HG03064 (cell line): ENCODE measurements at regions not wholly inside any gene's neighbourhood (a gene's known extent, or its start where the extent isn't known, plus 50 kb on each side); places are given as distances from the start of the nearest gene placed in this dataset.
"Not testable (repeated sequence)": the region's sequence is repeated elsewhere in the genome, so short reads cannot be mapped to it uniquely, and the experiment has no call there.

Experiments used
- ATAC-seq: cut with Tn5 transposase; IDR thresholded peaks from one replicate; pipeline ENCODE4 v1.9.1; 2021; ENCODE audit warnings: low read depth; ENCODE audit not compliant: unreplicated experiment

DNA sequence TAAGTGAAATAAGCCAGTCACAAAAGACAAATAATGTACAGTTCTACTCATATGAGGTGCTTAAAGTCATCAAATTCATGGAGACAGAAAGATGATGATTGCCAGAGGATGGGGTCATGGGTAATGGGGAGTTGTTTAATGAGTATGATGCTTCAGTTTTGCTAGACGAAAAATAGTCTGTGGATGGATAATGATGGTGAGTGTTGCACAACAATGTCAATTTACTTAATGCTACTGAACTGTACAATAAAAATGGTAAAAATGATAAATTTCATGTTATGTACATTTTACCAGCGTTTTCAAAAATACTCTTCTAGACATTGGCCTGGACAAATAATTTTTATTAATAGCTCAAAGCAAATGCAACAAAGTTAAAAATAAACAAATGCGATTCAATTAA lies 118.5 kb upstream of the KYNU start:
- no peak for ATAC-seq

DNA sequence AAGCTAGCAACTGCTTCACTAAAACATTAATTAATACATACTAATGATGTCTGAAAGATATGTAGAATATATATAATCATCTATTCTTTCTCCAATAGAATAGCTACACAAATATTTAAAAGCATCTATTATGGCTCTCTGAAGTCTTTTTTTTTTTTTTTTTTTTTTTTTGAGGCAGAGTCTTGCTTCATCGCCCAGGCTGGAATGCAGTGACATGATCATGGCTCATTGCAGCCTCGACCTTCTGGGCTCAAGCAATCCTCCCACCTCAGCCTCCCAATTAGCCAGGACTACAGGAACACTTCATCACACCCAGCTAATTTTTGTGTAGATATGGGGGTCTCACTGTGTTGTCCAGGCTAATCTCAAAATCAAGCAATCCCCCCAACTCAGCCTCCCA lies 120.4 kb upstream of the KYNU start:
- no peak for ATAC-seq

DNA sequence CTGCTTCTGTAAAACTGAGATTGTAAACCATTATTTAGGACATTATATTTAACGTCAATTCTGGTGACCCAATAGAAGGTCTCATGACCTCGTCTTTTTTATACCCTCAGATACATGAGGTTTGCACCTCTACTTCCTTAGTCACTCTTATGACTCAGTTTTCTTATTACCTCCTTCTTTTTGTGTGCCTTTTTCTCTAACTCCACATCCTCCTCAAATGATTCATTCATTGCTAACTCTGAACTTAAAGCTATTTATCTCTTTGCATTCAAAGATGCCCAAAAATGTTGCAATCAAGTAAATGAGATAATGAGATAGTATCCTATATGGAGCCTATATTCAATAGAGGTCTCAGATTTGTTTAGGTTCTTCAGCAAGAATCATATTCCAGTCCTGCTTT lies 121.0 kb upstream of the KYNU start:
- ATAC-seq = no peak

DNA sequence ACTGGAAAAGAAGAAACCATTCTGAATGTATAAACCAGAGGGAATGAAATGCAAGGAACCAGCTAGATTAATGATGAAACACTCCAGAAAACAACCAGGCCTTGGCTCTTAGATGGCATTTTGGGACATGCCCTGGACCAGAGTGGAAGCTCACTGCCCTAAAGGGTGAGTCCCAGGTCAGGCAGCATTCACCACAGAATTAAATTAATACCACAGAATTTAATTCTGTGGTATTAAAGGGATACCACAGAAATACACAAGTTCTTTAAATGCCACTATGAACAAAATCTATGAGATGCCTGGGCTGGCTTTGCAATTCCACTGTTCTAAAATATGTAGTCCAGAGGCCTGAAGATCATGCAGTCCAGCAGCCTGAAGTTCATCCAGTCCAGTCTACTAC lies 122.3 kb upstream of the KYNU start:
- no peak for ATAC-seq

DNA sequence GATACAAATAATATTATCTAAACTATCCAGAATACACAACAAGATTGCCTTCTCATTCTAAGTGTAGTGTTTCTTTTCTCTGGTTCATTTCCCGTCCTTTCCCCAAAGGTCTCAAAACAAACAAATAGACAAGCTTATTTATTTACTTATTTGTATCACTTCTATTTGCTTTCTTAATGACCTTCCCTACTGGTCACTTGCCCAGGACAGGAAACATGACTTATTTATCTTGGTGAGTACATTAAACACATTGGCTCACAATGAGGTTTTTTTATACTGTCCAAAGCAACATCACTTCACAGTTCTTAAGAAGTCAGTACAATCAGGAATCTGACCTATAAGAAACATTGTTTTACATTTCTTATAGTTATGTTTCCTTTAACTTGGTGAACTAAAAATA lies 123.3 kb upstream of the KYNU start:
- ATAC-seq = no peak

DNA sequence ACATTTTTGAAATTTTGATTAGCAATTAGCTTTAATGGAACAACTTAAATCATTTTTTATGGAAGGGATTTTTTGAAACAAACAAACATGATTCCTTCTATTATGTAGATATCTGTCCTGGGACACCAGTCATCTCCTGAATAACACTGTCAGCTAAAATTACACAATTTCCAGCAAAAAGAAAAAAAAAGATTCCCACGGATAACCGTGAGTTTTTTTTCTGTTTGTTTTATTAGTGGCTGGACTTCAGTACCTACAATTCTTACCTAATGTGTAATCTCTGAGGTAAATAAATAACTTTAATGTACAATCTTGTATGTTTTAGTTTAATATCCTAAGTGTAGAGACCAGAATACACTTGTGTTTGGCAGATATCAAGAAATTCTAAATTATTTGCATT lies 126.6 kb upstream of the KYNU start:
- no peak for ATAC-seq

DNA sequence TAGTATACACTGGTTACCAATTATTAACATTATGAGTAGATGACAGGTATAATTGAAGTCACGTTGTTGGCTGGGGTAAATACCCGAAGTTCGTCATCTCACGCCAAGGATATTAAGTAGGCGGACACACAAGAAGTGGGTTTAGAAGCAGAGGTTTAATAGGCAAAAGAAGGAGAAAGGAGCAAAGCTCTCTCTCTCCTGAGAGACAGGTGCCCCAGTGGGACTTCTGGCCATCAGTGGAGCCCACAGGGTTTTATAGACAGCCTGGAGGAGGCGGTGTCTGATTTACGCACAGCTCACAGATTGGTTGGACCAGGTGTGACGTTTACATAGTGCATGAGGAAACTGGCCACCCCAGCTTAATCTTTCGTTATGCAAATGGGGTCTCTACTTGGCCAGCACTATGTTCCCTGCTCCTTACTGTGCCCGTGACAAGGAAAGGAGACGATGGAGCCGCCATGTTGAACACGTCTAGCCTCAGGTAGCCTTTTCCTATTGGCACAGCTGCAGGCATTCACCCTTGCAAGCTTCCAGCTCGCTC lies 128.8 kb upstream of the KYNU start:
- ATAC-seq = no peak

DNA sequence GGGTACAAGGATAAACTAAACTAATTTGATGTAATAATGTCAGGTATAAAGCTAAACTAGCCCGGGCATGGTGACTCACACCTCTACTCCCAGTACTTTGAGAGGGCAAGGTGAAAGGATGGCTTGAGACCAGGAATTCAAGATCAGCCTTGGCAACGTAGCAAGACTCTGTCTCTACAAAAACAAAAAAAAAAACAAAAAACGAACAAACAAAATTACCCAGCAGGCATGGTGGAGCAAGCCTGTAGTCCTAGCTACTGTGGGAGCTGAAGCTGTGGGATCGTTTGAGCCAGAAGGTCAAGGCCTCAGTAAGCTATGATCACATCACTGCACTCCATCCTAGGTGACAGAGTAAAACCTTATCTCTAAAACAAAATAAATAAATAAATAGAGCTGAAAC lies 131.8 kb upstream of the KYNU start:
- ATAC-seq = no peak

DNA sequence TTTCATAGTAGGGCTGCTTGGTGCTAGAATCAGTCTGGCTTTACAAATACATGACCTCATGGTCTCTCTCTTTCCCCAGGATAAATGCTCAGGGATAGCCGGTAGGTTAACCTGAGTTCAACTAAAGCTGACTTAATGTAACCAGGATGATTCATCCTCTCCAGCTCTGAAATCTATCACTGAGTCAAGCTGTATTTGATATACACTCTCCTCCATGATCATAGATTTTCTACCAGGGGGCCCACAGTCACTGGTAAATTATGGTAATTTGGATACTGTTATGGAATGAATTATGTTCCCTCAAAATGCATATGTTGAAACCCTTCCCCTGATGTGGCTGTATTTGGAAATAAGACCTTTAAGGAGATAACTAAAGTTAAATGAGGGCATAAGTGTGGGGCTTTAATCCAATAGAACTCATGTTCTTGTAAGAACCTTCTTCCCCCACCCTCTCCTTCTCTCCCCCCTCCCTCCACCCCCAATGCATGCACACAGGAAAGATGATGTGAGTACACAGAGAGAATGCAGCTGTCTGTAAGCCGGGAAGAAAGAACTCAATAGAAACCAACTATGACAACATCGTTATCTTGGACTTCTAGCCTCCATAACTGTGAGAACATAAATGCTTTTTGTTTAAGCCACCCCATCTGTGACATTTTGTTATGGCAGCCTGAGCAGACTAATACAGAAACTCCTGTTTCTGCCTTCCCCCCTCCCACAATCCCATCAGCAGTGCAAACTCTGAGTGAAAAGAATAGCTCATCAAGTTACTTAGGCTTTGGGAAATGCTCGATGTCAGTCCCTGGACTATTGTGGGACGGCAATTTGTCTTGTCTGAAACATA lies 134.9 kb upstream of the KYNU start:
- ATAC-seq = no peak

DNA sequence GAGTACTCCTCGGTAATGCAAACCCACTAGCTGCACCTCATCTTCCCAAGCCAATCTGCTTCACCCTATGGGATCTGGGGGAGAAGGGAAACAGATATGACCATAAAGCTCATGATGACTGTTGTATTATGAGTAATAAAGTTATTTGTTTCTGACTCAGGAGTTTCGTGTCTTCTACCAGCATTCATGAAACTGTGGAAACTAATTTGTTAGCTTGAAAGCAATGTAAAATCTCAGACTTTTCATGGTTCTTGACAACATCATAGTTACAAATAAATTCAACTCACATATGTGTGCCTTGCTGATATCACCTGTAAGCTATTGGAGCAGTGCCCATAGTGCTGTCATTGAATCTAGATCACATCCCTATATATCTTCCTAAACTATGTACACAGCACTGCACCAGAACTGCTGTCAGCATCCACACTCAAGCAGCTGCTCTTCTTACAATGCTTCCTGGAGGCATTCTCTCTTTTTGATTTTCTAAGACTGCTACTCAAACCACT lies 135.6 kb upstream of the KYNU start:
- ATAC-seq = no peak

DNA sequence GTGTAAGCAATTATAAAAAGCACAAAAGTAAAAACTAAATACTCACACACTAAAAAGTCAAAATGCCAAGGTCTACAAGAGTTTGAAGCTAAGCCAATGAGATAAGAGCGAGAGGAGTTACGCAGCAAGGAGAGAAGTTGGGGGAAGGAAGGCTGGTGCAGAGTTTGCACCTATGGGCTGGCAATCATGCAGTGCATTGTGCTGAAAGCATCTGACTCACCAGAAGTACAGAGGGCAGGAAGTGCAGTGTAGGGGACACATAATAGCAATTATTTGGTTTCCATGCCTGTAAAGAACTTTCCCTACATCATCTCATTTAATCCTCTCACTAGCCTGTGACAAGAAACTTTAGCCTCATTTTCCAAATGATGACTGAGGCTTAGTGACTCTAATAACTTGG lies 142.7 kb upstream of the KYNU start:
- no peak for ATAC-seq

DNA sequence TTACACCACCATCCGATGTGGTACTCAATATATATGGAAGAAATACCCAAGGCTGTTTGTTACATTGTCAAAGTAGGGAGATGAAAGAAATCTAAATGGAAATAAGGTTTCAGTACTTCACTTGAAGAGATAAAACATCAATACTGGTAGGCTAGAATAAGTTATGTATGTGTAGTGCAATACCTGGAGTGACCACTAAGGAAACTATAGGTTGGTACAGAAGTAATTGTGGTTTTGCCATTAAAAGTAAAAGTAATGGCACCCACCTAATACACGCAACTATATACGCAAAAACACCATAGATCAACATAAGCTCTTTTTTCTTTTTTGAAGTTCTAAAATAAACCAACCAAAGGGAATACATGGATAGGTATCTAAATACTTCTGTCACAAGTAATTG lies 143.2 kb upstream of the KYNU start:
- ATAC-seq = no peak

DNA sequence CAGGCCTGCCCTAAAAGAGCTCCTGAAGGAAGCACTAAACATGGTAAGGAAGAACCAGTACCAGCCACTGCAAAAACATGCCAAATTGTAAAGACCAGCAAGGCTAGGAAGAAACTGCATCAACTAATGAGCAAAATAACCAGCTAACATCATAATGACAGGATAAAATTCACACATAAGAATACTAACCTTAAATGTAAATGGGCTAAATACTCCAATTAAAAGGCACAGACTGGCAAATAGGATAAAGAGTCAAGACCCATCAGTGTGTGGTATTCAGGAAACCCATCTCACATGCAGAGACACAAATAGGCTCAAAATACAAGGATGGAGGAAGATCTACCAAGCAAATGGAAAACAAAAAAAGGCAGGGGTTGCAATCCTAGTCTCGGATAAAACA lies 147.7 kb upstream of the KYNU start:
- ATAC-seq = not testable (repeated sequence)

DNA sequence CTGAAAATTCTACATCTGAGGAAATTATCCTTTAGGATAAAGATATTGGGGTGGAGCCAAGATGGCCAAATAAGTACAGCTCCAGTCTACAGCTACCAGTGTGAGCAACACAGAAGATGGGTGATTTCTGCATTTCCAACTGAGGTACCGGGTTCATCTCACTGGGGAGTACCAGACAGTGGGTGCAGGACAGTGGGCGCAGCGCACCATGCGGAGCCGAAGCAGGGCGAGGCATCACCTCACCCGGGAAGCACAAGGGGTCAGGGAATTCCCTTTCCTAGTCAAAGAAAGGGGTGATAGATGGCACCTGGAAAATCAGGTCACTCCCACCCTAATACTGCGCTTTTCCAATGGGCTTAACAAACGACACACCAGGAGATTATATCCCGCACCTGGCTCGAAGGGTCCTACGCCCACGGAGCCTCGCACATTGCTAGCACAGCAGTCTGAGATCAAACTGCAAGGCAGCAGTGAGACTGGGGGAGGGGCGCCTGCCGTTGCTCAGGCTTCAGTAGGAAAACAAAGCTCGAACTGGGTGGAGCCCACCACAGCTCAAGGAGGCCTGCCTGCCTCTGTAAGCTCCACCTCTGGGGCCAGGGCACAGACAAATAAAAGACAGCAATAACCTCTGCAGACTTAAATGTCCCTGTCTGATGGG lies 149.5 kb upstream of the KYNU start:
- not testable (repeated sequence) for ATAC-seq

DNA sequence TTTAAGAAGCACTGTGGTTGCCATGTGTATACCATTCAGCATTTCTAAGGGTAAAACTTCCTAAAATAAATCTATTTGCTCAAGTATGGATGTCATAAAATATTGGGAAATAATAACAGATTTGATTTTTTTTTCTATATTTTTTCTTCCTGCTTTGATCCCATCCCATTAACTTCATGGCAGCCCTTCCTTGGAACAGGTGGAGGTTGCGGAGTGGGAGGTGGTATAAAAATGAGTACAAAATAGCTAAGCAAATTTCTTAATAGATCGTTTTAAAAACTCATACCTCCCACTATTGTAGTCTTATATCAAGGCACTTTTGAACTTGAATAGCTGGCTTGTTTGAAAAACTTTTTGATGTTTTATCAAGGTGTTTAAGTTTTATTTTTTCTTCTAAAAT lies 152.1 kb upstream of the KYNU start:
- no peak for ATAC-seq

DNA sequence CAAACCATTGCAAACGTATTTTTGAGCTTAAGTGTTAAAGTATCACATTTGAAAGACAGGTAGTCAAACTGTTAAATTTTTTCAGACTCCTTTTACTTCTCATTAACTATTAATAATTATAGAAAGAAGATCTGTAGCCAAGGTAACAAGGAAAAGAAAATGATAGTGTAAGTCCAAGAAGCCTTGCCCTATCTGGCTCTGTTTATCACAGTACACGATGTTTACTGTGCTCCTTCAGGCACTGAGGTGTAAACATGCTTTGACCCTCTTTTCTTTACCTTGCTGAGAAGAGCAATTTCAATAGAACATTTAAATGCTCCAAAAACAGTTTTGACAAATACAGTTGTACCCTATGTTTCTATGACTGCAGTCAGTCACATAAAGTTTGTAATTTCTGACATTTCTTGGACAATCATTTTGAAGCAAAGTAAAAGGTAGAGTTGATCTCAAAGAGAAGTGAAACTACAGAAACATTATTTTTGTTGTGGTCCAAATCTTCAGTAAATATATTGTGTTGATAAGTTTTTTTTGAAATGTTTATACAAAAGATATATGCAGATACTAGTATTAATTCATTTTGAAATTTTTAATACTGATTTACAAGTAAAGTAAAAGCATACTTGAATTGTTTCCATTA lies 152.6 kb upstream of the KYNU start:
- ATAC-seq = no peak

DNA sequence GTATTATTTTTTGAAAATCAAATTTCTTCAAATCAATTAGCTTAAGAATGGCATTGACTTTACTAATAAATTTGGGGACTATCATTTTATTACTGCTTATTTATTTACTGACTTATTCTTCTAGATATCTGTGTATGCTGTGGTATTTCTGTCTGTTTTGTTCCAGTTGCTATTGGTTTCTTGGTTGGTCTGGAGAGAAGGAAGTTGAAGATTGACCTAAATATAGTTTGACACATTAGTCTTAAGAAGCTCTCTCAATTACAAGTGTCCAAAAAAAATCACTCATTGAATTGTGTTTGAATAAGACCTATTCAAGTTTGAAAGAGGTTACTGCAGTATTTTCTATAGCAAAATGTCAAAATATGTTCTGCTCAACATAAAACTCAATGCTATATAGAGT lies 153.3 kb upstream of the KYNU start:
- no peak for ATAC-seq

DNA sequence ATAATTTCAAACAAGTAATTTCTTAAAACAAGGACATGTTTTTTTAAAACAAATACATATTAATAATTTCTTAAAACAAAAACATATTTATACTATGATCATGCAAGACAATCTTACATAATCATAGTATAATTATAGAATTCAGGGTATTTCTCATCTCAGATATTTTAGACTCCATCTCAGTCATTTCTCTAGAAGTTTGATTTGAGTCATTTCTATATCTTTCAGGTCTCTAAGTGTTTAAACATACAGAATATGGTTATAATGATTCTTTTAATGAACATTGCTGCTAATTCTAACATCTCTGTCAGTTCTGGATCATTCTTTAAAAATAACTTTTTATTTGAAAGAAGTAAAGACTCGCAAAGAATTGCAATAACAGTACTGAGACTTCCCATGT lies 154.2 kb upstream of the KYNU start:
- no peak for ATAC-seq

DNA sequence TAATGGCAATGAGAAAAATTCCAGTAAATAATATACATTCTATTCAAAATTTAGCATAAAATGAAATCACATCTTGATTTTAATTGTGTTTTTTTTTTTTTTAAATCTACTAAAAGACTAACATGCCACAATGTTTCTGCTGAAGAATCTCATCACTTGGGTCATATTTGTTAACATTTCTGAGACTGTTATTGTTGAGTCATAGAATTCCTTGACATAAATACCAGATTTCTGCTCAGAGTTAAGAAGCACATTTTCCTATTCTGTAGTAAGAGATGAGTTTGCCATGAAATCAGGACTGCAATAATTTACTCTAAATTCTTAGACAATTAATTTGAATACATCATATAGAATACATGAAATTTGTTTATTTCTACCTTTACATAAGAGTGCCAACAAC lies 154.9 kb upstream of the KYNU start:
- no peak for ATAC-seq

DNA sequence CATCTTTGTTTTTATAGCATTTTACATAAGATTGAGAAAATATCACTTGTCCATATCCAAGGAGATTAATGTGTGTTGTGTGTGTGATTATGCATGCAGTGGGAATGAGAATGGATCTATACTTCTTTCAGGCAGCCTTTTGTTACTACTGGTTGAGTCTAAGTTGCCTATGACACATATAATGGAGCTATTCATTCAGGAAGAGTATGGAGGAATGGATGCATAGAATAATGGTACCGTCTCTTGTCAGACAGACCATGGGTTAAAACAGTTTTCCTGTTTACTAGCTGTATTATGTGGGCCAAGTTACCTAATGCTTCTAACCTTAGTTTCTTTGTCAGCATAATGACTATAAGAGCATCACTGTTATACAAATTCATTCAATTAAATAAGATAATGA lies 155.4 kb upstream of the KYNU start:
- ATAC-seq = no peak

DNA sequence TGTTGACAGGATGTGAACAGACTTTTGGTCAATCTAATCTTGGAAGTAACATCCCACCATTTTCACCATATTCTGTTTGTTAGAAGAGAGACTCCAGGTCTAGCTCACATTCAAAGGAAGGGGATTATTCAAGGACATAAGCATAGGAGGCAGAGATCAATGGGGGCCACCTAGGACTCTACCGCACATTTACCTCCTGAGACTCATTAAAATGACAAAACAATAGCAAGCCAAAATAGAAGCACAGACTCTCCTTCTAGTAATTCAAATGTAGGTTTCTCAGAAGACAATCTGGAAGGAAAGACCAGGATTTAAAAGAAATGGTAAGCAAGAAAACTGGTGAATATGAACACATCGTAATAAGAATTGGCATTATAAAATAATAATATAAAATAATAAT lies 156.4 kb upstream of the KYNU start:
- ATAC-seq = no peak
